SIG-M5 treated with dmso at 0.1 percent for 504 hours (cell line): ENCODE measurements at regions not wholly inside any gene's neighbourhood (a gene's known extent, or its start where the extent isn't known, plus 50 kb on each side); places are given as distances from the start of the nearest gene placed in this dataset.
A peak's percentile ranks its signal among the peaks of the same experiment; 100 is the strongest.

ENCODE experiments used
- DNase-seq: peaks from one replicate; lab custom pipeline; 2025; ENCODE audit not compliant: unreplicated experiment; lab: John Stamatoyannopoulos, UW

GRCh38 chr10:6305401-6306321, 102.9 kb downstream of the PFKFB3 start:
- DNase-seq: no peak

DNA sequence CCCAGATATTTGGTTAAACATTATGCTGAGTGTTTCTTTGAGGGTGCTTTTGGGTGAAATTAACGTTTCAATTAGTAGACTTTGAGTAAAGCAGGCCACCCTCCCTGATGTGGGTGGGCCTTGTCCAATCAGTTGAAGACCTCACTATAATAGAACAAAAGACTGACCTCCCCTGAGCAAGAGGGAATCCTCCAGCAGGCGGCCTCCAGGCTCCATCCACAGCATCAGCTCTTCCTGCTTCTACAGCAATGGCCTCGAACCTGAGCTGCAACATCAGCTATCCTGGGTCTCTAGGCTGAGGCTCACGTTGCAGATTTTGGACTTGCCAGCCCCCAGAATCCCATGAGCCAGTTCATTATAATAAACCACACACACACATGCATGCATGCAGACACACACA, 104.2 kb downstream of the PFKFB3 start:
- DNase-seq: no peak

DNA sequence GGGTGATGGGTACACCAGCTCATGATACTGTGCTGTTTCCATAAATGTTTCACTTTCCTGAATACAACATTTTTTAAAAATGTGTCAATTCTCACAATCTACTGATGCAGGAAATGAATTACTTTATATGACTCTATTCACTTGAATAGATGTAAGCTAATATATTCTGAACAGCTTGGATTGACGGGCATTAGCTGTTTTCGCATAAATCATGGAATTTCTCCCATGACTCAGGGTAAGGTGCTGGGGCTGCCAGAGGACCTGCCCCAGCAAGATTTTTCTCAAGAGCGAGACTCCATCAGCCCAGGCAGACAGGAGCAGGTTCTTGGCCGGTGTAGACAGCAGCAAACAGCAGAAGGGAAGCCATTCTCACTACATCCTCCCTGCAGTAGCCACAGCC, 107.1 kb downstream of the PFKFB3 start:
- DNase-seq: no peak

GRCh38 chr10:6310977-6311376, 108.2 kb downstream of the PFKFB3 start:
- no peak for DNase-seq

- DNase-seq: no peak
Observed at GRCh38 chr10:6311700-6312330, 109.1 kb downstream of the PFKFB3 start.

GRCh38 chr10:6312636-6313035, 109.9 kb downstream of the PFKFB3 start:
- DNase-seq: no peak

DNA sequence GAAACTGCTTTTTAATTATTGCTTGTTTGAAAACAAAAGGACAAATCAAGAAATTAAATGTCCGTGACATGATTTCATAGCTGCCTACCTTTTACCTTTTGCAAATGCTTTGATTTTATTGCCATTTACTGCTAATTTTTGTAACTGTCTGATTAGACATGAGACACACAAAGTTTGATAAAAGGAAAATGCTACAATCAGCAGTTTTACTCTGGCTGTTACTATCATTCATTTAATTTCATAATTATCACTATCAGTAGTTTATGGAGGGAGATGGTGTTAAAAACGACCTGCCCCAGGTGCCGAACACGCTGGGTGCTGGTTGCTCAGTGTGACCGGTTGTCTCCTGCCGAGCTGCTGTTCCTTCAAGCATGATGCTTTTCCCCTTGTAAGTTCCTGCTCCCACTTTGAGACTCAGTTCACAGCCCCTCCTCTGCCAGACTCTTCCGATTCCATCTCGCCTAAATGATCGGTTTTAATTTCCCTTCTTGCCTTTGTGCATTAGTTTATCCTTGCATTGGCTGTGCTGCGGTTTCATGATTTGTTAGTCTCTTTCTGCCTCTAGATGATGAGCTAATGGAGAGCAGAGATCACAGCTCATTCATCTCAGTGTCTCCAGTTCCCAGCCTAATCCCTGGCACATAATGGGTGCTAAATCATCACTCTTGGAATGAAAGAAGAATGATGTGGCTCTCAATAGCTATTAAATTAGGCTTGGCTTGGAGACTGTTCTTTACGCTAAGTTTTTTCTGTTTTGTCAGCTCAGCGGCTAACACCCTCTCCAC, 110.6 kb downstream of the PFKFB3 start:
- no peak for DNase-seq

- DNase-seq: no peak
Observed at GRCh38 chr10:6314620-6315205, 112.0 kb downstream of the PFKFB3 start.

DNA sequence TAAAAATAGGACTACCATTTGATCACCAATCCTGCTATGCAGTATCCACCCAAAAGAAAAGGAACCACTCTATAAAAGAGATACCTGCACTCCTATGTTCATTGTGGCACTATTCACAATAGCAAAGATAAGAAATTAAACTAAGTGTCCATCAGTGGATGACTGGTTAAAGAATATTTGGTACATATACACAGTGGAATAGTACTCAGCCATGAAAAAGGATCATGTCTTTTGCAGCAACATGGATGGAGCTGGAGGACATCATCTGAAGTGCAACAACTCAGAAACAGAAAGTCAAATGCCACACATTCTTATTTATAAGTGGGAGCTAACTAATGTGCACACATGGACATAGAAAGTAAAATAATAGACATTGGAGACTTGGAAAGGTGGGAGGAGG, 116.4 kb downstream of the PFKFB3 start:
- no peak for DNase-seq

- DNase-seq: no peak
Observed at GRCh38 chr10:6320320-6321010, 117.7 kb downstream of the PFKFB3 start.

DNA sequence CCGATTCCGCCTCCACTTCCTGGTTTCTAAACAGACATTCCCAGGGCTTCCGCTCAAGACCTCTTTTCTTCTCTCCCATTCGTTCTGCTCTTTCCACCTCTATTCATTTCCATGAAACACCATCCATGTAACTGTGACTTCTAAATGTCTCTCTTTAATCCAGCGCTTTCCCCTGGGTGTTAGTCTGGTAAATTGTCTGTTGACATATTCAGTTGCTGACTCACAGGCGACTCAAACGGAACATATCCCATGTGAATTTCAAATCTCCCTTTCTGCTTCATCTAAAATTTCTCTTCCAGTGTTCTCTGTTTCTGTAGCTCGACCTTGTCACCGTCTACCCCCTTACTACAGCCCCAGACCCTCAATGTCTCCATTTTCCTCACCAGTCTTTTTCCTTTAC, 119.1 kb downstream of the PFKFB3 start:
- DNase-seq: no peak

- no peak for DNase-seq
Observed at GRCh38 chr10:6322805-6323204, 120.1 kb downstream of the PFKFB3 start.

DNA sequence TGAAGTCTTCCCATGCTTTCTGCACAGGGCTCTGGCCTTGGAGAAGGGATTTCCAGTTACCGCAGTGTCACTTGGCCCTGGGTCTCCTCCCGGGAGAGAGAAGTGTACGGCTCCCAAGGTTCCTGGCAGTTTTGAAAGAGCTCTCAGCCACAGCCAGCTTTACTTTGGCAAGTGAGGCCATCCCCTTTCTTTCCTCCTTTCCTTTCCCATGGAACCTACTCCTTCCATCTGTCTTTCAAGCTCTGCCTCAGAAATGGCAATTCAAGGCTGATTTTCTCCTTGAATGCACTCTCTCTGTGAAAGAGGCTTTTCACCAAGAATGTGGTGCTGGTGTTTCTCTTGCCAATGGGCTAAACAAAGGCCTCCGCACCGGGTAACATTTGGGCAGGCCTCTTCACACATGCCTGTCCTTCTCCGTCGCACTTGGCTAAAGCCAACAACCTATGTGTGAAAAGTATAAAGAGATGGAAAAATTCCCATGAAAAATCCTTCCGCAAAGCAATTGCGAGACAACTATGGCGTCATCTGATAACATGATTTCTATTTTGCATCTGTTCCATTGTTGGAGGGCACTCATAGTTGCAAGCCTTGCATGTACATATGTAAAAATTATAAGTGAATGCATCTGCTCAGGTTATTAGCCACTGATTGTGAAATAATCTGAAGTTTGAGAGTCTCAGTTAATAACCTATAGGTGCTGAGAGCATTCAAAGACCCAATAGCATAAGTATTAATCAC, 125.4 kb downstream of the PFKFB3 start:
- no peak for DNase-seq

DNA sequence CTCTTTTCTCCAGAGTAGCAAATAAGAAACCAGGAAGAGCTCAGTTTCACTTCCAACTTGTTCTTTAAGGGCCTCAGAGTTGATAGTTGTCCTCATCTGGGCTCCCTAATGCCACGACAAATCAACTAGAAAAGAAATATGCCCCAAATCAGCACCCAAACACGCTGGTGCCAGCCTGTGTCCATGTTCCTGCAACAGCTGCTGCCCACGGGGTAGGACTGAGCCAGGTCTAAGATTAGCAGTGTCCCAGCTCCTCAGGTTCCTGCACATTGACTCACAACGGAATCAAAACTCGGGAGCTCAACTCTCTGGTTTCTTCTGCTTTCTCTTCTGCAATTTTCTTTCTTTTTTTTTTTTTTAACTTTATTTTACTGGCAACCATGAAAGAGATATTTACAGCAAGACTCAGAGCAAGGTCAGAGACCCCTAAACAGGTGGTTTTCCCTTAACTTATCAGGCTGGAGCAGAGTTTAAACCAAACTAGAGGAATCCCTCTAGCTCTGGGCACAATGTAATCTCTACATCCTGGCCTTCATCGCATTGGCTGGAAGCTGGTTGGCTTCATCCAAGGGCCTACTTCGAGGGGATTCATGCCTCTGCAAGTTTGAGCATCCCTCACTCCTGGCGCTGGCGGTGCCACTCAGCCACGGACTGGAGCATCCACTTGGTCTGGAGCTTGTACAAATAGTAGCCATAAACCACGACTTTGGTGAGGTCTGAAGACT, 126.1 kb downstream of the PFKFB3 start:
- DNase-seq: peak; percentile 76

- DNase-seq: no peak
Observed at GRCh38 chr10:6333086-6333485, 130.4 kb downstream of the PFKFB3 start.

GRCh38 chr10:6333973-6334372, 131.2 kb downstream of the PFKFB3 start:
- no peak for DNase-seq

- DNase-seq: no peak
Observed at GRCh38 chr10:6336016-6336415, 133.3 kb downstream of the PFKFB3 start.

DNA sequence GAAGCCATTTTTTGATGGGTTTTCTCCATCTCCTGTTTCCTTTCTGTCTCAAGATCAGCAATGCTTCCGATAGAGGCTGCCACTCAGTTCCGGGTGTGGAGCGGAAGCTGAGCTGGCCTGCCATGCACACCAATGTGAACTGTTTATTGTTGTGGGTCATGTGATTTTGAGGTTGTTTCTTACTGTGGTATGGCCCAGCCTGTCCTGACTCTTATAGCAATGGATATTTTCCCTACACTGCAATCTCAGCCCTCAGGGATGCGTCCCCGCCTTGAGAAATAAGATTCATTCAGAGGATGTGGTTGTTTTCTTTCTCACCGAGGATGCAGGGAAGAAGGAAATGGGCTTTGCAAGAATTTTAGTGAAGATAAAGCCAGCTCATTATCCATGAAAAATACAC, 134.7 kb downstream of the PFKFB3 start:
- DNase-seq: no peak

GRCh38 chr10:6338361-6338760, 135.6 kb downstream of the PFKFB3 start:
- no peak for DNase-seq
